Hepatocyte (in vitro differentiated cells): ENCODE measurements at regions not wholly inside any gene's neighbourhood (a gene's known extent, or its start where the extent isn't known, plus 50 kb on each side); places are given as distances from the start of the nearest gene placed in this dataset.

Source experiments
- EZH2 ChIP-seq: fragments of 200-600 bp; sonication (generic); IDR thresholded peaks from 2 replicates; pipeline ENCODE4 v1.6.1; 2016; ENCODE audit warnings: antibody characterized with exemption, mild to moderate bottlenecking, borderline replicate concordance
- EZH2phosphoT487 ChIP-seq: fragments of 200-600 bp; sonication (generic); IDR thresholded peaks from one replicate; pipeline ENCODE4 v1.6.1; 2018; ENCODE audit warnings: antibody characterized with exemption, mild to moderate bottlenecking, low read depth, moderate library complexity; ENCODE audit not compliant: unreplicated experiment, severe bottlenecking
- TF ChIP-seq, protein P1 (sequence below): fragments of 200-600 bp; sonication (generic); IDR thresholded peaks from 2 replicates; pipeline ENCODE4 v1.5.1; 2016; ENCODE audit warnings: antibody characterized with exemption, mild to moderate bottlenecking; ENCODE audit not compliant: poor library complexity

GRCh38 chr3:177471733-177472480 is 274.6 kb upstream of the TBL1XR1 start:
- TF ChIP-seq, protein P1, sequence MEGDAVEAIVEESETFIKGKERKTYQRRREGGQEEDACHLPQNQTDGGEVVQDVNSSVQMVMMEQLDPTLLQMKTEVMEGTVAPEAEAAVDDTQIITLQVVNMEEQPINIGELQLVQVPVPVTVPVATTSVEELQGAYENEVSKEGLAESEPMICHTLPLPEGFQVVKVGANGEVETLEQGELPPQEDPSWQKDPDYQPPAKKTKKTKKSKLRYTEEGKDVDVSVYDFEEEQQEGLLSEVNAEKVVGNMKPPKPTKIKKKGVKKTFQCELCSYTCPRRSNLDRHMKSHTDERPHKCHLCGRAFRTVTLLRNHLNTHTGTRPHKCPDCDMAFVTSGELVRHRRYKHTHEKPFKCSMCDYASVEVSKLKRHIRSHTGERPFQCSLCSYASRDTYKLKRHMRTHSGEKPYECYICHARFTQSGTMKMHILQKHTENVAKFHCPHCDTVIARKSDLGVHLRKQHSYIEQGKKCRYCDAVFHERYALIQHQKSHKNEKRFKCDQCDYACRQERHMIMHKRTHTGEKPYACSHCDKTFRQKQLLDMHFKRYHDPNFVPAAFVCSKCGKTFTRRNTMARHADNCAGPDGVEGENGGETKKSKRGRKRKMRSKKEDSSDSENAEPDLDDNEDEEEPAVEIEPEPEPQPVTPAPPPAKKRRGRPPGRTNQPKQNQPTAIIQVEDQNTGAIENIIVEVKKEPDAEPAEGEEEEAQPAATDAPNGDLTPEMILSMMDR, result no peak
- TF ChIP-seq EZH2phosphoT487, result no peak
- TF ChIP-seq EZH2, result no peak
